Mucosa of rectum (tissue), 2 donors: ENCODE measurements at regions not wholly inside any gene's neighbourhood (a gene's known extent, or its start where the extent isn't known, plus 50 kb on each side); places are given as distances from the start of the nearest gene placed in this dataset.

Experiments used
- H3K27ac ChIP-seq, 2 donors: one replicate each; pipeline ENCODE4 v1.7.0; 2013; ENCODE audit warnings: inconsistent platforms in 2 of 2, low read depth in 2 of 2, low read length in 2 of 2
- H3K27me3 ChIP-seq, 2 donors: one replicate each; pipeline ENCODE4 v1.7.0; 2013; ENCODE audit warnings: low read length in 2 of 2; ENCODE audit not compliant: control insufficient read depth in 2 of 2, insufficient read depth in 2 of 2
- H3K36me3 ChIP-seq, 2 donors: one replicate each; pipeline ENCODE4 v1.7.0; 2013; ENCODE audit warnings: low read length in 2 of 2; ENCODE audit not compliant: control insufficient read depth in 2 of 2, insufficient read depth in 2 of 2
- H3K4me1 ChIP-seq, 2 donors: one replicate each; pipeline ENCODE4 v1.7.0; 2013; ENCODE audit warnings: low read length in 2 of 2, mild to moderate bottlenecking in 1 of 2; ENCODE audit not compliant: control insufficient read depth in 2 of 2, insufficient read depth in 2 of 2
- H3K4me3 ChIP-seq, 2 donors: one replicate each; pipeline ENCODE4 v1.7.0; 2013; ENCODE audit warnings: low read length in 2 of 2
- H3K9ac ChIP-seq, 2 donors: one replicate each; pipeline ENCODE4 v1.7.0; 2013; ENCODE audit warnings: low read length in 2 of 2, low read depth in 1 of 2, mild to moderate bottlenecking in 1 of 2
- H3K9me3 ChIP-seq, 2 donors: one replicate each; pipeline ENCODE4 v1.7.0; 2013; ENCODE audit warnings: low read length in 2 of 2; ENCODE audit not compliant: control insufficient read depth in 2 of 2
- donor health status: healthy.
- donor health status: Normal muscosa, but diverticular disease.

GRCh38 chr6:91879386-91879995 is 1292.6 kb upstream of the MAP3K7 start:
- H3K36me3 ChIP-seq, result no peaks in the 10 kb centered on the region
- H3K9ac ChIP-seq, result no peak overlapping the region
- no peak overlapping the region for H3K27ac ChIP-seq
- no peaks in the 10 kb centered on the region for H3K4me1 ChIP-seq
- no peaks in the 10 kb centered on the region for H3K27me3 ChIP-seq
- no peak overlapping the region for H3K4me3 ChIP-seq
- no peaks in the 10 kb centered on the region for H3K9me3 ChIP-seq

GRCh38 chr6:91877994-91878393 is 1291.1 kb upstream of the MAP3K7 start:
- Histone ChIP-seq H3K9ac (no peak overlapping the region), H3K4me1 (no peaks in the 10 kb centered on the region), H3K27ac (no peak overlapping the region), H3K27me3 (no peaks in the 10 kb centered on the region), H3K4me3 (no peak overlapping the region), H3K9me3 (no peaks in the 10 kb centered on the region), H3K36me3 (no peaks in the 10 kb centered on the region)

- no peaks in the 10 kb centered on the region for H3K36me3 ChIP-seq
- H3K27me3 ChIP-seq, result no peaks in the 10 kb centered on the region
- H3K9me3 ChIP-seq, result no peaks in the 10 kb centered on the region
- no peaks in the 10 kb centered on the region for H3K4me1 ChIP-seq
- H3K4me3 ChIP-seq, result no peak overlapping the region
- H3K27ac ChIP-seq, result no peak overlapping the region
- H3K9ac ChIP-seq, result no peak overlapping the region
Observed at GRCh38 chr6:91874971-91875370, 1288.1 kb upstream of the MAP3K7 start.

GRCh38 chr6:91868539-91869202 is 1281.8 kb upstream of the MAP3K7 start:
- Histone ChIP-seq H3K9ac (no peak overlapping the region), H3K4me1 (no peaks in the 10 kb centered on the region), H3K27ac (no peak overlapping the region), H3K27me3 (no peaks in the 10 kb centered on the region), H3K36me3 (no peaks in the 10 kb centered on the region), H3K4me3 (no peak overlapping the region), H3K9me3 (no peaks in the 10 kb centered on the region)

- Histone ChIP-seq H3K4me1 (no peaks in the 10 kb centered on the region), H3K27me3 (no peaks in the 10 kb centered on the region), H3K4me3 (no peak overlapping the region)
Observed at GRCh38 chr6:91865889-91866288, 1279.0 kb upstream of the MAP3K7 start.

GRCh38 chr6:91864911-91865310 is 1278.0 kb upstream of the MAP3K7 start:
- H3K9ac ChIP-seq, result no peak overlapping the region
- H3K27ac ChIP-seq, result no peak overlapping the region

More at GRCh38 chr6:91865889-91866288, 1279.0 kb upstream of the MAP3K7 start:
- no peak overlapping the region for H3K27ac ChIP-seq
- H3K9ac ChIP-seq, result no peak overlapping the region
- H3K36me3 ChIP-seq, result no peaks in the 10 kb centered on the region
- H3K9me3 ChIP-seq, result no peaks in the 10 kb centered on the region

GRCh38 chr6:91860541-91861335 is 1273.9 kb upstream of the MAP3K7 start:
- H3K9ac ChIP-seq, result no peak overlapping the region
- H3K9me3 ChIP-seq, result no peaks in the 10 kb centered on the region
- H3K27ac ChIP-seq, result no peak overlapping the region
- H3K36me3 ChIP-seq, result no peaks in the 10 kb centered on the region
- H3K4me1 ChIP-seq, result no peaks in the 10 kb centered on the region
- no peak overlapping the region for H3K4me3 ChIP-seq
- no peaks in the 10 kb centered on the region for H3K27me3 ChIP-seq

More at GRCh38 chr6:91864911-91865310, 1278.0 kb upstream of the MAP3K7 start:
- H3K27me3 ChIP-seq, result no peaks in the 10 kb centered on the region
- H3K36me3 ChIP-seq, result no peaks in the 10 kb centered on the region
- no peaks in the 10 kb centered on the region for H3K9me3 ChIP-seq
- H3K4me3 ChIP-seq, result no peak overlapping the region
- H3K4me1 ChIP-seq, result no peaks in the 10 kb centered on the region

GRCh38 chr6:91852252-91852651 is 1265.4 kb upstream of the MAP3K7 start:
- H3K4me3 ChIP-seq, result no peak overlapping the region
- H3K27ac ChIP-seq, result no peak overlapping the region
- no peaks in the 10 kb centered on the region for H3K27me3 ChIP-seq
- no peaks in the 10 kb centered on the region for H3K4me1 ChIP-seq
- H3K9me3 ChIP-seq, result no peaks in the 10 kb centered on the region
- no peaks in the 10 kb centered on the region for H3K36me3 ChIP-seq
- H3K9ac ChIP-seq, result no peak overlapping the region

- Histone ChIP-seq H3K27me3 (no peaks in the 10 kb centered on the region), H3K9ac (no peak overlapping the region), H3K4me1 (no peaks in the 10 kb centered on the region), H3K9me3 (no peaks in the 10 kb centered on the region), H3K27ac (no peak overlapping the region), H3K36me3 (no peaks in the 10 kb centered on the region), H3K4me3 (no peak overlapping the region)
Observed at GRCh38 chr6:91834813-91835212, 1247.9 kb upstream of the MAP3K7 start.

GRCh38 chr6:91827151-91827550 is 1240.3 kb upstream of the MAP3K7 start:
- Histone ChIP-seq H3K4me3 (no peak overlapping the region), H3K27ac (no peak overlapping the region), H3K9ac (no peak overlapping the region), H3K4me1 (no peaks in the 10 kb centered on the region), H3K36me3 (no peaks in the 10 kb centered on the region), H3K9me3 (no peaks in the 10 kb centered on the region), H3K27me3 (no peaks in the 10 kb centered on the region)
